ENCODE measurements at regions not wholly inside any gene's neighbourhood (a gene's known extent, or its start where the extent isn't known, plus 50 kb on each side); places are given as distances from the start of the nearest gene placed in this dataset.

DNA sequence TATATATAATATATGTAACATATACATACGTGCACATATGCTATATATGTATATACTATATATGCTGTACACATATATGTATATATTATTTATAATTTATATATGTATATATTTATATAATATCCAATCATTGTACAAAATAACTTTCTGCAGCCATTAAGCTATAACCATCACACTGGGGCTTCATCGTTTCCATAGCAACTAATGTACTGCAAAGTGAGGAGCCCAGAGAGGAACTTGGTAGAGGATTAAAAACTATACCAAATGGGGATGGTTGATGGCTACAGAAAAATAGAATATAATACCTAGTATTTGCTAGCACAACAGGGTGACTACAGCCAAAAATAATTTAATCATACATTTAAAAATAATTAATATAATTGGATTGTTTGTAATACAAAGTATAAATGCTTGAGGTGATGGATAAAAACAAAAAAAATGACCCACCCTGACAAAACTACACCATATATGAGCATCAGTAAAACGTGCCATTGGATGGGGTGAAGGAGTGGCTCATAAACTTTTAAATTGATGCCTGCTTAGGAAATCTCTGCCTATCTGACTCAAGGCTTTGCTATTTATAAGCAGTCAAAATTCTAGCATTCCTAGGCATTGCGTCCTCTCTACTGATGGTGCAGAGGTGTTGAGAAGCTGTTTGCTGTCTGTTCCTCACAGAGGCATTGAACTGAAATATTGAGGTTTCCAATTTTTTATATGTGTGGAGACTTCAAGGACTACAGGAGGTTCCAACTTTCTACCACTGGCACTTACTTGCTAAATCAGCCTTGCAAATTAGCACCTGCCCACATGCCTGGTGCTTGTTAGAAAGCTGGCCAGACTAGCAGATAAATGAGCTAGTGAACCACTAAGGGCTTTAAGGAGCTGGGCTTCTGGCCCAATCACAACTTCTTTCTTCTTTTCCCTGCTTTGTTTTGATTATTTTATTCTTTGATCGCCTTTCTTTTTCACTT is 190.1 kb downstream of the SCP2D1 start:
- DNase-seq, result no peak

DNA sequence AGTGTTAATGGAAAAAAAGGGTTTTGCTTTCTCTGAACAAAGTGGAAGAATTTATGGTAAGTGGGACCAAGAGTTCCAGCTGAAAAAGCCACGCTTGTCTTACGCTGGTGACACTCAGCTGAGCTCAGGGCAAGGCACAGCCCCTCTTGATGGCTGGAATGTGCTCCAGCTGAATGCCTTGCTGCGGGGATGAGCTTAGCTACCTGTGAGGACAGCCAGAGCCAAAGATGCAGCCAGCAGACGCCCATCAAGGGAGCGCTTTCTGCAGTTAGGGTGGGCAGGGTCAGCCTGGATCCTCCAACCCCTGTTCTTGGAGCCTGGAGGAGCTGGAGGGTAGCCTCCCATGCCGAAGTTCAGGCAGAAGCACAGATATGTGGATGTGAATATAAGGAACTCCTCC is 191.4 kb downstream of the SCP2D1 start:
- no peak for DNase-seq

DNA sequence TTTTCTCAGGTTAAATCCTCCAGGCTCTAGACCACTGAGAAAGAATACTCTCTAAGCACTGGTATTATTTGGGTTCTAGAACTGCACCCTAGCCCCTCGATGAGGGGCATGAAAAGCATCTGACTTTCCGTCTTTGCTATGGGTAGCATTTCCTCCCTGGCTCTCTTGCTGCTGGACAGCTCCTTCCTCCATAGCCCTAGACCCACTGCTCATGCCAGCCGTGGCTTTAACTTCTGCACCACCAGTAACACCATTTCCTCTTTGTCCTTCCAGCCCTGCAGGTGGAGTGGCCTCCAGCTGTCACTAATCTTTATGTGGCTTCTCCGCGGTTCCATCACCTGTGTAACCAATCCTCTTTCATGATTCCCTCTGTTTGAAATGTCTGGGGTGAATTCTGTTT is 194.9 kb downstream of the SCP2D1 start:
- DNase-seq, result no peak

DNA sequence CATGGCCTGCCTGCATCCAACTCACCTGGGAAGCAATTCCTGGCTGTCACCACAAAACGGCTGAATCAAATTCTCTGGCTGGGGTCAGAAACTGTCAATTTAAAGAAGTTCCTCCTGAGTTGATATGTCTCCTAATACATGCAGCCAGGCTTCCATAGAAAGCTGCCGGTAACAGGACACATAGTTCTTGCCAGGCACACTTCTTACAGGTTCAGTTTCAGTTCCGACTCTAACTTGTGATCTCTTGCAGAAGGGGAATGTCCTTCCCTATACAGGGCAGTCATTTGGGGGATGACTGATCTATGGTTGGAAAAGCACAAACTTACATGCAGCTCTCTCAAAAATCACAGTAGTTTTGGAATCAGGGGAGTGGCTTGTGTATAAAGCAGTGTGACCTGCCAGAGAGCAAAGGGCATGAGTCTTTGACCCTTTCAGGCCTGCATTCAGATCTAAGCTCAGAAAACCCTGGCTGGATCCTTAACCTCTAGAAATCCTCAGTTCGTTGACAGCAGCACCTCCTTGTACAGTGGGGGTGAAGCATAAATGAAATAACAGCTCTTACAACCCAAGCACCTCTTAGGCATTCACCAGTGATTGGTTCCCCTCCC is 195.6 kb downstream of the SCP2D1 start:
- no peak for DNase-seq

DNA sequence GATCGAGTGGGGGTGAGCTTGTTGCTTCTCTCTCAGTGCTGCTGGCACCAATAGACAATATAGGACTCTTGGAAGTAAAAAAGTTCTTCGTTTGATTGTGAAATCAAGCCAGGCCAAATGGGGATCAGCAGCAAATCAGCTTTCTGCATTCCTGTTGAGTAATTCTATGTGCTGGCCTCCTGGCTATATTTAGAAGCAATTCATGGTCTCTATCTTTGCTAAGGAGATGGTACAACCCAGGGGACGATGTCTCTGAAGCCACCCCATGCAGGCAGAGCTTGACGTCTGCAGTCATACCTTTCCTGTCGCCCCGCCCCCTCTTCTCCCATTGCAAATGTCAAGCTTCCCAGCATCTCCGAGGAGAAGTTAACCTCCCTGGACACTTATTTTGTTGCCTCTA is 199.1 kb downstream of the SCP2D1 start:
- DNase-seq, result no peak

DNA sequence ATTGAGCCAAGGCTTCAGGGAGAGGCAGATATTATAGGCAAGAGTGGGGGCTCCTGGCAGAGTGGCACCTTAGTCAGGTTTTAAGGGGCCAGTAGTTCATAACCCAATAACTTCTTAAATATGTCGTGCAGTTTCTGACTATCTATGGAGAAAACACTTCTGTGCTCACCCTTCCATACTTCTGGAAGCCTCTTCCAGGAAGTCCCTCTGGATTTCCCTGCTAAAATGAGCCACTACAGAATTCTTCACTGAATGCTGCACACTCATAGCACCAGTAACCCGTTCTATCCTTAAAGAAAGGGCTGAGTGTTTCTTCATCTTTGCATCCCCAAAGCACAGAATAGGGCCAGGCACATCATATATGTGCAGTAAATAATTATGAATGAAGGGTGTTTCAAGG is 198.5 kb upstream of the SLC24A3 start:
- DNase-seq, result no peak

DNA sequence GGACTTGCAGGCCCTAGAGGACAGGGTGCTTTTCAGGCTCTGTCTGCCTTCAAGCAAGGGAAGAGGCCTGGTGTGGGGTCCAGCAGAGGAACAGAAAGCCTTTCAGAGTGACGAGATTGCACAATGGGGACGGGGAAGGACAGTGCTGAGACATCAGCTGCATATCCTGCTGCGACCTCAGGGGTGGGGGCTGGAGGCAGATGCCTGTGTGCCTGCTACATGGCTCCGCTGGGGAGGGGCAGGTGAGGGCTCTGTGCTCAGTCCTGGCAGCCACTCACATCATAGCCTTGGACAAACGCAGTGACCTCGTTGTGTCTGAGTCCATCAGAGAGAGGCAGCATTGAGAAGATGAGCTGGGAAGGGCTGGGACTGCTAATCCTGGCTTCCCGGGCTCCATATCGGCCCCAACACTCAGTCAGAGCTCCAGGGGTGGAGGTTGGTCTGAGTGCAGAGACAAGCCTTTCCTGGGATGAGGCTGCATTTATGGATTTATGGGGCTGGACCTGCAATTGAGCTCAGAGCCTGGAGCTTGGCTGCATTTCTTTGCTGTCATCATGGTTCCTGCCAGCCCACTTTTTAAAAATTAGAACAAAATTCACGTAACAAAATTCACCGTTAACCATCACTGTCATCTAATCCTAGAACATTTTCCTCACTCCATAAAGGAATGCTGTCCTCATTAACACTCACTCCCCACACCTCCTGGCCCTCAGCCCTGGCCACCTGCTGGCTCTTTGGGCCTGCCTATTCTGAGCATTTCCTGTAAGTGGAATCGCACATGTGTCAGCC is 196.9 kb upstream of the SLC24A3 start:
- peak; percentile 20 for DNase-seq

DNA sequence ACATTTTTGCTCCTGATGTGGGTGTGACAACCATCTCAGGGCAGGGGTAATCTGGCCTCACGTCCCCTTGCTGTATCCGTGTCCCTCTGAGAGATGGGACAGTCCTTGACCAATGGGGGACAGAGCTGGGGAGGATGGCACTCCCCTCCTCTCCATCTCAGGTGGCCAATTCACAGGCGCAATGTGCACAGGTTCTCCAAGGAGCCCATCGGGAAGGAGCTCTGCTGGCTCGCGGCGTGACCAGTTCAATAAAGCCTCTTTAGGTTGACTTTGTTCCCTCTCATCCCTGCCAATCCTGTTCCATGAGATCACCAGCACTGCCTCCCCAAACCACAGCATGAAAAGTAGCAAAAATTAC is 196.3 kb upstream of the SLC24A3 start:
- no peak for DNase-seq

DNA sequence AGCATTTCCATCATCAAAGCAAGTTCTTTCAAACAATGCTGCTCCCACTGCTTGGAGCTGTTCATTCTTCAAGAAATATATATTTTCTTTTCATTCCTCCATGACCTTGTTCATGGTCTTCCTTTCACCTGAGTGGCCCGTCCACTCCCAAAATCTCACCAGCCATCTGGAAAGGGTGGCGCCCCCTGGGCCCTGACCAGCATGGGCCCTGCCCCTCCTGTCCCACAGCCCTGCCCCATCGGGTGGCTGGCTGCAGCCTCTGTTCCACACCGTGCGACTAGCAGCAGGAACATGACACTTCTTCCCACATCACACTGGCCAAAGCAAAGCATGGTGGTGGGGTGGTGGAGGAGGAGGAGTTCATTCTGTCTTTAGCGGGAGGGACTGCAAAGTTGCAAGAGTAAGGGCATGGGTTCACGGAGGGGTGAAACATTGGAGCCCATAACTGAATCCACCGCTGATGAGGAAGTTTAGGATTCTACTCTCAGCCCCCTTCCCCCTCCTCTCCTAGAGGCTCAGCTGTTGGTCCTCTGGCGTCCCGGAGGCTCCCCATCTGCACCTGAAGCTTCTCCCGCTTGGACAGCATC is 195.2 kb upstream of the SLC24A3 start:
- DNase-seq, result no peak

DNA sequence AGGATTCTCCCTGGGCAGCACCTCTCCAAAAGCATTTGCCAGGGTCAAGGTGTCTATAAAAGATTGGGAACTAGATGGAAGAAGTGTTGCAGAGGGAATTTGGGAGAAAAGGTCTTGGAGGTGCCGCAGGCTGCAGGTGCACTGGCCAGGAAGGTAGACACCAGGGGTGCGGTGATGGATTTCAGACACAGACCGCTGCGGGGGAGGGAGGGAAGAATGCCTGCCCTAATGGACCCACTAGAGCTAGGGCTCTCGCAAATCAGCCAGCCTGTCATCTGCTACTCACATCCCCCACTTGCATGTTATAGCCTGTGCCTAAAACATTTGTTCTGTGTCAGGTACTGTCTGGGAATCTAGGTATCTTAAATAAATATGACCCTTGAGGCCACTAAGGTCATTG is 193.6 kb upstream of the SLC24A3 start:
- DNase-seq, result no peak

DNA sequence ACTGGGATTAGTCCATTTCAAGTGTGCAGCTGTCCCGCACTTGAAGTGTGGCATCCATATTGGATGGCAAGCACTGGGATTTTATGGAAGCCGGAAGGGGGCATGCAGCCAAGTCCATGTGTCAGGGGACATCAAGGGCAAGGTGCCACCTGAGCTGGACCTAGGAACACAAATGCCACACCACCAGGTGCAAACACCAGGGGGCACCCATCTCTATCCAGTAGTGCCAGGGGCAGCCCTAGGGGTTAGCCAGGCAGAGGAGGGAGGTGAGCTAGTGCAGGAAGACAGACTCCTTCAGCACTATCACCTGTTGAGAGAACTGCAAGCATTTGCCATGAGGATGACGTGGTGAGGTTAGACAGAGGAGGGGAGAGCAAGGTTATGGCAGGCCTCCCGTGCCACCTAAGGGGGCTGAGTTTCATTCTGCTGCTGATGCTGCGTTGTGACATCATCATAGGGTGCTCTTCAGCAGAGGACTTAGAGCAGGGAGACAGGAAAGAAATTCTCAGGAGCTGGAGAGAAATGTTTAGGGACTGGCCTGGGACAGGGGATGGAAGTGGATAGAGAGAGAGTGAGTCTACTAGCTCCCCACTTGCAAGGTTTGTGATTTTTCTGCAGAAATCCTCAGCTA is 192.6 kb upstream of the SLC24A3 start:
- DNase-seq, result no peak

DNA sequence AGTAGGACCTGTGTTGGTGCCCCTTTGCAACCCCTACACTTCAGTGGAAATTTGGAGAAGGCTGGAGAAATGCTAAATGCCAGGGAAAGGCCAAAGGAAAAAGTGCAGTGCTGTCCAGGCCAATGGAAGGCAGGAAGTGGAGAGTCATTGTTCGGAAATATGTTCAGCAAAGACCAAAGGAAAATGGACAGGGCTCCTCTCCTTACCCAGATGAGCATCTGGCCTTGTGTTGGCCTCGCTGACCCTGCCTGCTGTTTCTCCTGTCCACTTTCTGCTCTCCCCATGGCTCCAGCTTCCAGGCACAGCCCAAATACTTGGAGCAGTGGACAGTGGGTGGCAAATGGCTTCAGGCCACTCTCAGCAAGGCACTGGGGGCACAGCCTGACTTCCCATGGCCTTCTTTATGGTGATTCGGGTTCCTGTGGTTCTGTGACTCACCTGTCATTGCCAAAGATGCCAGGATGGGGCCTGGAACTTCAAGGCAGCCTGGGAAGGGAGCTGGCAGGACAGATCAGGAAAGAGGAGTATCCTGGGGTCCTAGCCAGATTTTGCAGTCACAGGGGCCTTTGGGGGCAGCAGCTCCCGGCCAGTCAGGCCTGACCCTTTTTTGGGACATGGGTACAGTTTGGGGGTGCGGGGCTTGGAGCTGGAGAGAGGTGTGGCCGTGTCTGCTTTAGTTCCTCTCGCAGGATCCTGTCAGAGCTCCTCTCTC is 190.9 kb upstream of the SLC24A3 start:
- DNase-seq, result no peak

DNA sequence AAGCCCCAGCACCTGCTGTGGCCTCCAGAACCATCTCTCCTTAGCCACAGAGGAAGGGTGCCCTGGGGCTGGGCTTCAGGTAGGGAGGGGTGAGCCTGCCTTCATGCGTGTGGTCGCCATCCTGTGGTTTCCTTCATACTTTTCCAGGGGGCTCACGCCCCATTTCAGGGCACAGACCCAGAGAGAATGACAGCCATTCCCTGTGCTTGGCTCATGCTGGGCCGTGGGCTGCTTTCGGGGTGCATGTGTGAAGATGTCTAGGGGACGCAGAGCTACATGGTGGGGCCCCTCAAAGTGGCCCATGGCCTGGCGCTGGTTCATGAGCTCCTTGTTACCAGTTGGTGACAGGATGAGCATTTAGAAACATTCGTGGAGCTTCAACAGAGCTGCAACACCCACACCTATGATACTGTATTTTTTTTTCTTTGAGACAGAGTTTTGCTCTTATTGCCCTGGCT is 190.3 kb upstream of the SLC24A3 start:
- DNase-seq, result no peak

DNA sequence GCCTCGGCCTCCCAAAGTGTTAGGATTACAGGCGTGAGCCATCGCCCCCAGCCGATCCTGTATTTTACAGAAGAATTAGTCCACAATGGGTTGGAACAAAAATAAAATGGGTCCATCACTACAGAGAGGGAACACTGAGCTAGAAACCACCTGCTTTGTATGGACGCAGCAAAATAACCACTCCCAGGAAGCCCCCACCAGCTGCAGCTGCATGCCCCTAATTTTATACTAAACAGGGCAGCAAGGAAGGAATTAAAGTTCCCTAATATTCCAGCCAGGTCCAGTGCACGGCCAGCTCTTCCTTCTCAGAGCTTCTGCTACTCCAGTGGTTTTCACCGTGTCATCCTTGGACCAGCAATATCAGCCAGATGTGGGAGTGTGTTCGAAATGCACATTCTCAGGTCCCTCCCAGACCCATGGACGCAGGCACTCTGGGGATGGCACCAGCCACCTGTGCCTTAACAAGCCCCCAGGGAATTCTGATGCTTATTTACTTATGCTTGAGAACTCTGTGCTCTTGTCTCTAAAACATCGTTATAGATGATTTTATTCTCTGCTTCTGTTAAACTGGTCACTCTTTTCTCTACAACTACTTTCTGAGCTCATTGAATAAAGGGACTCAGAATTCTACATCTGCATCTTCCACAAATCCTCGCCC is 189.5 kb upstream of the SLC24A3 start:
- DNase-seq, result no peak

DNA sequence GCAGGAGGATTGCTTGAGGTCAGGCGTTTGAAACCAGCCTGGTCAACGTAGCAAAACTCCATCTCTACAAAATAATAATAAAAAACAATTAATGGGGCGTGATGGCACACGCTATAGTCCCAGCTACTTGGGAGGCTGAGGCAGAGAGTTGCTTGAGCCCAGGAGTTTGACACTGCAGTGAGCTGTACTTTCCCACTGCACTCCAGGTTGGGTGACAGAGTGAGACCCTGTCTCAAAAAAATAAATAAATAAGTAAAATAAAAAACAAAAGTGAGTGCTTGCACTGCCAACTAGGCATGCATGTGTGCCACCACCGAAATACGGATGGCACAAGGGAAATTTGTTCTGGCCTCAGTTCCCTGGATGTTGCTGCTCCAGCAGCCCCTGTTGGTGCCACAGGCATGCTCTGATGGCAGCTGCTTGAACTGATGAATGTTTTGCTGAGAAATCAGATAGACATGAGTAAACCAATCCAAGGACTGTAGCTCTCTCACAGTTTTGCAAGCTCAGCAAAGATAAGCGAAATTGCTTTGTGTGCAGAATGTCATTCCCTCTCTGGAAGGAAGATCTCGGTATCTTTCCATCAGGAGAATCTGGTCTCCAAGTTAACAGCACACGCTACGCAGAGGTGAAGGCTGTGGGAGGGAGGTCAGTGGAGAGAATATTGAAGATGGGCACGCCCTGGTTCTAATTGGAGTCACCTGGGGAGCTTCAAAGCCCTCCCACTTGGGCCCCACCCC is 188.0 kb upstream of the SLC24A3 start:
- DNase-seq, result peak; percentile 67

DNA sequence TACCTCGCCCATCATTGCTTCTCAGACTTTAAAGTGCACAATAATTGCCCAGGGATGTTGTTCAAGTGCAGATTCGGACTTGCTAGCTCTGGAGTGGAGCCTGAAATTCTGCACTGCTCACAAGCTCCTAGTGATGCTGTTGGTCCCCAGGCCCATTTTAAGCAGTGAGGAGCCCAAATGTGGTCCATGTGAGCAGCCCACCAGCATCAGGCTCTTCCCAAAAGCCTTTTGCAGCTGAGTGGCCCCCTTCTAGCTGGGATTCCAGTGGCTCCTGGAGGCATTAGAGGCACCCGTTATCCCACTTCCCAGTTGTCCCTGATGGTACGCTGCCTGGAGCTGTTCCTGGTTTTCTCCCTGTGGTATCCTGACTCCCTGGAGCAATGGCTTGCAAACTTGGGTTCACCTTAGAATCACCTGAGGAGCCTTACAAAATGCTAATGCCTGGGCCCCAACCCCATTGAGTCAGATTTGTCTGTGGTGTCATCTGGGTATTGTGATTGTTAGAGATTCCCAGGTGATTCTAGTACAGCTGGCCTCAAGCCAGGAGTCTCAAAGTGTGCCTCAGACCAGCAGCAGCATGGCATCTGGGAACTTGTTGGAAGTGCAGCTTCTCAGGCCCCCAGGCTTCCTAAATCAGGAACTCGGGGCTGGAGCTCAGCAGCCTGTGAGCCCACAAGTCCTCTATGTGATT is 186.9 kb upstream of the SLC24A3 start:
- DNase-seq, result peak; percentile 27

DNA sequence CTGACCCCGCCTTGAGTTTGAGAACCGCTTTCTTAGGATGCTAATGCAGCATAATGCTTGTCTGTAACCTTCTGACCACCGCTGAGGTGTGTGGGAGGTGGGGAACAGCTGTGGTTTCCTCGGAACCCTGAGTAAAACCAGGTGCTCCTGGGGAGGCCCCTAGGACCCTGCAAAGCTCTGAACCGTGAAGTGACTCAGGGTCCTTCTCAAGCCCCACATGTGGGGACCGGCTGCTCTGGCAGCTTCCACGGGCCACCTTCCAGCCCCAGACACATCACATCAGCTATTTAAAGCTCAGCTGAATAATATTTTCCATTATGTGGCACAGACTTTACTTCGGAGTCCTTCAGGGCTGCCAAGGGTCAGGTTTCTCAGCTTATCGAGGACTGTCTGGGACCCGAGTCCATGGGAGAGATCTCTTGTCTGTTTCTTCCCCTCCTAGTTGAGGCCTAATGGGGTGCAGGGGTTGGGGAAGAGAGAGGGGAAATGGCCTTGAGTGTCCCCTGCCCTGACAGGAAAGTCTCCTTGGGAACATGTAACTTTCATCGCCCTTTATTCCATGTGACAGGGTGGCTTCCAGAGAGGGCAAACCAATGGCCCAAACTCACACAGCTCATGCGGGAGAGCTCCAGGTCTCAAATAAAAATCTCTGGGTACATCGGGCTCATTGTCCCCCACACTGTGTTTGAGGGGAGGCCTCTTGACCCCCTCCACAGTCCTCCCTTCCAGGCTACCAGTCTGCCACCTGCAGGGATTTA is 186.1 kb upstream of the SLC24A3 start:
- DNase-seq, result peak; percentile 16

DNA sequence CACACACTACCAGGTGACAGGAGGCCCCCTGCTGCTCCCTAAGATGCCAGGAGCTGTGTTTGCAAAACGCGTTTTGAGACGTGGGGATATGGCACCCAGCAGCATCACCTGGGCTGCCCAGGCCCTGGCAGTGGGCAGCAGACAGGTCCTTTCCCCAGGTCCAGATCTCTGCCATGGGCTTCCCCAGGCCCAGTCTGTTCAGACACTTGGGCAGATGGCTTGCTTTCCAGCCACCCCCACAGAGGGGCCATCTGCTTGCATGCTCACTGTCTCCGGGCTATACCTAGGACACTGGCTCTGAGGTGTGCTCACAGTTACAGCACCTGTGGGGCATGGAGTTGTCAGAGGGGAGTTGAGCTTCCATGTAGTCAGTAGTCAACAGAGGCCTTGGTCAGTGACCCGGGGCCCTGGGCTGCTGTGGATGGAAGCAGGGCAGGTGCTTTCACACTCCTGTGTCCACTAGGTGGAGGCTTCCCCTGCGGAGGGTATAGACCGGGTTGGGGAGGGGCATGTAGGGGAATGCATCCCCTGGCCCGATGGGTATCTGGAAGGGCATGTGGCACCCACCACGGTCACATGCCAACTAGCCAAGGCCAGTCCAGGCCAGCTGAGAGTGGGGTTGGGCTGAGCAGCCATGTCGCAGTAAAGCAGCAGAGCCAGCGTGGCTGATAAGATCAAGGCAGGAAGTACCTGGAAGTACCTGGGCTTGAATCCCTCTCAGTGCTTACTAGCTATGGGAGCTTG is 185.4 kb upstream of the SLC24A3 start:
- no peak for DNase-seq

DNA sequence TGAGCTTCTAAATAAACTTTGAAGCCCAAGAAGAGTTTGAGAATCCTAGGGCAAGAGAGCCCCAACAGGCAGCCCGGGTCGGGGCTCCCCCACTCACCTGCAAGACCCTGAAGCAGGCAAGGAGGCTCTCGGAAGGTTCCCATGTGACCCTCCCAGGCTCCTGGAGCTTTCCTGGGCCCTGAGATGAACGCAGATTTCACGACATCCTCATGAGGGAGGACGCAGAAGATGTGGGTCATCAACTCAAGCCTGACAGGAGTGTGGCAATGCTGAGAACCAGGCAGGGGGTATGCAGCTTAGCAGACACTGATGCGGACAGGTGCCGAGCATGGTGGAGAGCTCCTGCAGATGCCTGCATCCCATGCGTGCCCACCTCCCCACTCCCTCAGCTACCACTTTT is 184.5 kb upstream of the SLC24A3 start:
- DNase-seq, result no peak

All from NCI-H510A treated with DMSO at 0.1 percent for 48 hours (cell line).